ENCODE measurements at regions not wholly inside any gene's neighbourhood (a gene's known extent, or its start where the extent isn't known, plus 50 kb on each side); places are given as distances from the start of the nearest gene placed in this dataset.

GRCh38 chr7:123259759-123260158 is 60.0 kb upstream of the SLC13A1 start:
- peak; percentile 24 for DNase-seq (ENCODE audit: low spot score)
